ENCODE measurements at regions not wholly inside any gene's neighbourhood (a gene's known extent, or its start where the extent isn't known, plus 50 kb on each side); places are given as distances from the start of the nearest gene placed in this dataset.

DNA sequence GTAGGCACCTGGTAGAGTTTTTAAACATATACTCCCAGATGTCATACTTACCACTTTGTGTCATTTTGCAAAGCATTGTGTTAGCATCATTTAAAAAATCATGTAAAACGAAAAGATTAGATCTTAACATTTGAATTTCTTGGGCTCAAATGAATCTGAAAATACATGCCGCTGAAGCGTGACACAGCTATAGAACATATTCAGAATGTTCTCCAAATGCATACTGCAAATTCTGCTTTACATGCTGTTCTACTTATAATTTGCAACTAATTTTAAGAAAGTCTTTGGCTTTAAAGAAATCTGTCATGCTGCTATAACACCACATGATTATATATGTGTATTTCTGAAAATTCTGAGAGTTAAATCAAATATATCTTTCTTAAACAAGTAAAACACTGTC is 109.2 kb upstream of the CAV2 start:
- TF ChIP-seq EP300 (IDR thresholded peaks at IDR 0.05): no peak
- TF ChIP-seq, protein P1, sequence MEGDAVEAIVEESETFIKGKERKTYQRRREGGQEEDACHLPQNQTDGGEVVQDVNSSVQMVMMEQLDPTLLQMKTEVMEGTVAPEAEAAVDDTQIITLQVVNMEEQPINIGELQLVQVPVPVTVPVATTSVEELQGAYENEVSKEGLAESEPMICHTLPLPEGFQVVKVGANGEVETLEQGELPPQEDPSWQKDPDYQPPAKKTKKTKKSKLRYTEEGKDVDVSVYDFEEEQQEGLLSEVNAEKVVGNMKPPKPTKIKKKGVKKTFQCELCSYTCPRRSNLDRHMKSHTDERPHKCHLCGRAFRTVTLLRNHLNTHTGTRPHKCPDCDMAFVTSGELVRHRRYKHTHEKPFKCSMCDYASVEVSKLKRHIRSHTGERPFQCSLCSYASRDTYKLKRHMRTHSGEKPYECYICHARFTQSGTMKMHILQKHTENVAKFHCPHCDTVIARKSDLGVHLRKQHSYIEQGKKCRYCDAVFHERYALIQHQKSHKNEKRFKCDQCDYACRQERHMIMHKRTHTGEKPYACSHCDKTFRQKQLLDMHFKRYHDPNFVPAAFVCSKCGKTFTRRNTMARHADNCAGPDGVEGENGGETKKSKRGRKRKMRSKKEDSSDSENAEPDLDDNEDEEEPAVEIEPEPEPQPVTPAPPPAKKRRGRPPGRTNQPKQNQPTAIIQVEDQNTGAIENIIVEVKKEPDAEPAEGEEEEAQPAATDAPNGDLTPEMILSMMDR (IDR thresholded peaks at IDR 0.05): no peak
- no peak for TF ChIP-seq POLR2A (IDR thresholded peaks at IDR 0.05; ENCODE audit: low read depth)

All from esophagus muscularis mucosa (tissue), 4 donors.